Lower leg skin (tissue), 3 donors: ENCODE measurements at regions not wholly inside any gene's neighbourhood (a gene's known extent, or its start where the extent isn't known, plus 50 kb on each side); places are given as distances from the start of the nearest gene placed in this dataset.

Source experiments
- POLR2A ChIP-seq, 2 donors: fragments of 450-650 bp; IDR thresholded peaks; one replicate each; pipeline ENCODE4 v1.6.1; 2016 to 2017; ENCODE audit warnings: antibody characterized with exemption in 2 of 2, mild to moderate bottlenecking in 1 of 2, moderate library complexity in 1 of 2
- TF ChIP-seq, protein P1 (sequence below), 3 donors: fragments of 450-650 bp; IDR thresholded peaks; one replicate each; pipeline ENCODE4 v1.5.1; 2016; ENCODE audit warnings: antibody characterized with exemption in 3 of 3, mild to moderate bottlenecking in 3 of 3, moderate library complexity in 2 of 3

DNA sequence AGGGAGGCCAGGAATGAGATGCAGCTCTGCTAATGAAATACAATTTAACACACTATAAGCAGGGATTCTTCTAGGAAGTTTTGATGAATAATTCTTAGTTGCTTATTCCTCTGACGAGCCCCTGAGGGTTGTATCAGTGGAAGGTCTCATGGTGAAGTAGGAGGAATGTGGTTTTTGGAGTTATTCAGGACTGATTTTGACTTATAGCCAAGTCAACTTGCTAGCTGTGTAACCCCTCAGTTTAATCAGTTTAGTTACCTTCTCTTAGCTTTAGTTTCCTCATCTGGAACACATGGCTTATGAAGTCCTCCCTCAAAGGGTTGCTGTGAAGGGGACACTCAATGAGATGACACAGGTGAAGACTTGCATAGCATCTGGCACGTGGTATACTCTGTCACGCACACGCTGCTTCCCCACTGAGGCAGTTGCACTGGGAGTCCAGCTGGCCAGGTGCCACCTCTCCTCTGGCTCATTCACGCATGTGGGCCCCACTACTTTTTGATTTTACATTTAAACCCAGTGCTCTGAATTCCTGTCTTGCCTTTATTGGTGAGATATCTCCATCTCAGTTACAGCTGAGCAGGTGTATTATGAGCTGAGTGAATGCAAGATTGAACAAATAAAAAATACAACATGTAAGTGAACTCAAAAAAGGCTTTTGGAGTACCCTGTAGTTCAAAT is 415.0 kb downstream of the ARHGEF28 start:
- TF ChIP-seq POLR2A (IDR thresholded peaks at IDR 0.05): no peak
- TF ChIP-seq, protein P1, sequence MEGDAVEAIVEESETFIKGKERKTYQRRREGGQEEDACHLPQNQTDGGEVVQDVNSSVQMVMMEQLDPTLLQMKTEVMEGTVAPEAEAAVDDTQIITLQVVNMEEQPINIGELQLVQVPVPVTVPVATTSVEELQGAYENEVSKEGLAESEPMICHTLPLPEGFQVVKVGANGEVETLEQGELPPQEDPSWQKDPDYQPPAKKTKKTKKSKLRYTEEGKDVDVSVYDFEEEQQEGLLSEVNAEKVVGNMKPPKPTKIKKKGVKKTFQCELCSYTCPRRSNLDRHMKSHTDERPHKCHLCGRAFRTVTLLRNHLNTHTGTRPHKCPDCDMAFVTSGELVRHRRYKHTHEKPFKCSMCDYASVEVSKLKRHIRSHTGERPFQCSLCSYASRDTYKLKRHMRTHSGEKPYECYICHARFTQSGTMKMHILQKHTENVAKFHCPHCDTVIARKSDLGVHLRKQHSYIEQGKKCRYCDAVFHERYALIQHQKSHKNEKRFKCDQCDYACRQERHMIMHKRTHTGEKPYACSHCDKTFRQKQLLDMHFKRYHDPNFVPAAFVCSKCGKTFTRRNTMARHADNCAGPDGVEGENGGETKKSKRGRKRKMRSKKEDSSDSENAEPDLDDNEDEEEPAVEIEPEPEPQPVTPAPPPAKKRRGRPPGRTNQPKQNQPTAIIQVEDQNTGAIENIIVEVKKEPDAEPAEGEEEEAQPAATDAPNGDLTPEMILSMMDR (IDR thresholded peaks at IDR 0.05): no peak
